ENCODE measurements at regions not wholly inside any gene's neighbourhood (a gene's known extent, or its start where the extent isn't known, plus 50 kb on each side); places are given as distances from the start of the nearest gene placed in this dataset.

- TF ChIP-seq POLR2AphosphoS5 (IDR thresholded peaks at IDR 0.05; ENCODE audit: low read depth, low read length) = no peak
- TF ChIP-seq POLR2A (IDR thresholded peaks at IDR 0.05; ENCODE audit: low read depth, low read length) = no peak
- FAIRE-seq (no peak), DNase-seq (ENCODE audit: insufficient read length) (no peak)
Observed at GRCh38 chr22:34161431-34162123, 241.3 kb upstream of the LARGE1 start.

- DNase-seq (ENCODE audit: insufficient read length) (no peak), FAIRE-seq (no peak)
- no peak for TF ChIP-seq TAF1 (IDR thresholded peaks at IDR 0.05; ENCODE audit: borderline replicate concordance, low read depth, low read length)
- TF ChIP-seq POLR2AphosphoS5 (IDR thresholded peaks at IDR 0.05; ENCODE audit: low read depth, low read length) = no peak
- TF ChIP-seq POLR2A (IDR thresholded peaks at IDR 0.05; ENCODE audit: low read depth, low read length) = no peak
Observed at GRCh38 chr22:34198976-34199375, 278.7 kb upstream of the LARGE1 start.

GRCh38 chr22:34210301-34210700, 290.0 kb upstream of the LARGE1 start:
- FAIRE-seq (no peak), DNase-seq (ENCODE audit: insufficient read length) (no peak)
- TF ChIP-seq TAF1 (IDR thresholded peaks at IDR 0.05; ENCODE audit: borderline replicate concordance, low read depth, low read length) (no peak), POLR2AphosphoS5 (IDR thresholded peaks at IDR 0.05; ENCODE audit: low read depth, low read length) (no peak)

GRCh38 chr22:34214372-34214771, 294.1 kb upstream of the LARGE1 start:
- TF ChIP-seq POLR2A (IDR thresholded peaks at IDR 0.05; ENCODE audit: low read depth, low read length) (no peak), TAF1 (IDR thresholded peaks at IDR 0.05; ENCODE audit: borderline replicate concordance, low read depth, low read length) (no peak), POLR2AphosphoS5 (IDR thresholded peaks at IDR 0.05; ENCODE audit: low read depth, low read length) (no peak)
- FAIRE-seq = no peak

GRCh38 chr22:34225278-34225677, 305.0 kb upstream of the LARGE1 start:
- DNase-seq (ENCODE audit: insufficient read length) (no peak), FAIRE-seq (no peak)
- TF ChIP-seq POLR2A (IDR thresholded peaks at IDR 0.05; ENCODE audit: low read depth, low read length) (no peak), POLR2AphosphoS5 (IDR thresholded peaks at IDR 0.05; ENCODE audit: low read depth, low read length) (no peak), TAF1 (IDR thresholded peaks at IDR 0.05; ENCODE audit: borderline replicate concordance, low read depth, low read length) (no peak)

More at GRCh38 chr22:34214372-34214771, 294.1 kb upstream of the LARGE1 start:
- no peak for DNase-seq (ENCODE audit: insufficient read length)

GRCh38 chr22:34236527-34236926, 316.3 kb upstream of the LARGE1 start:
- FAIRE-seq = no peak
- DNase-seq (ENCODE audit: insufficient read length) = no peak
- TF ChIP-seq POLR2A (IDR thresholded peaks at IDR 0.05; ENCODE audit: low read depth, low read length) = no peak
- TF ChIP-seq POLR2AphosphoS5 (IDR thresholded peaks at IDR 0.05; ENCODE audit: low read depth, low read length) = no peak
- no peak for TF ChIP-seq TAF1 (IDR thresholded peaks at IDR 0.05; ENCODE audit: borderline replicate concordance, low read depth, low read length)

- no peak for FAIRE-seq
- TF ChIP-seq POLR2A (IDR thresholded peaks at IDR 0.05; ENCODE audit: low read depth, low read length) = no peak
- DNase-seq (ENCODE audit: insufficient read length) = no peak
Observed at GRCh38 chr22:34239421-34239820, 319.1 kb upstream of the LARGE1 start.

- FAIRE-seq (no peak), DNase-seq (ENCODE audit: insufficient read length) (no peak)
- TF ChIP-seq POLR2AphosphoS5 (IDR thresholded peaks at IDR 0.05; ENCODE audit: low read depth, low read length) = no peak
- no peak for TF ChIP-seq TAF1 (IDR thresholded peaks at IDR 0.05; ENCODE audit: borderline replicate concordance, low read depth, low read length)
- TF ChIP-seq POLR2A (IDR thresholded peaks at IDR 0.05; ENCODE audit: low read depth, low read length) = no peak
Observed at GRCh38 chr22:34243023-34243422, 322.7 kb upstream of the LARGE1 start.

- no peak for FAIRE-seq
- TF ChIP-seq POLR2AphosphoS5 (IDR thresholded peaks at IDR 0.05; ENCODE audit: low read depth, low read length) (no peak), POLR2A (IDR thresholded peaks at IDR 0.05; ENCODE audit: low read depth, low read length) (no peak), TAF1 (IDR thresholded peaks at IDR 0.05; ENCODE audit: borderline replicate concordance, low read depth, low read length) (no peak)
- no peak for DNase-seq (ENCODE audit: insufficient read length)
Observed at GRCh38 chr22:34255042-34255441, 334.8 kb upstream of the LARGE1 start.

- FAIRE-seq (no peak), DNase-seq (ENCODE audit: insufficient read length) (no peak)
- TF ChIP-seq POLR2A (IDR thresholded peaks at IDR 0.05; ENCODE audit: low read depth, low read length) = no peak
- TF ChIP-seq TAF1 (IDR thresholded peaks at IDR 0.05; ENCODE audit: borderline replicate concordance, low read depth, low read length) = no peak
- no peak for TF ChIP-seq POLR2AphosphoS5 (IDR thresholded peaks at IDR 0.05; ENCODE audit: low read depth, low read length)
Observed at GRCh38 chr22:34278121-34278520, 357.8 kb upstream of the LARGE1 start.

- TF ChIP-seq POLR2A (IDR thresholded peaks at IDR 0.05; ENCODE audit: low read depth, low read length) (no peak), TAF1 (IDR thresholded peaks at IDR 0.05; ENCODE audit: borderline replicate concordance, low read depth, low read length) (no peak), POLR2AphosphoS5 (IDR thresholded peaks at IDR 0.05; ENCODE audit: low read depth, low read length) (no peak)
Observed at GRCh38 chr22:34281738-34282137, 361.5 kb upstream of the LARGE1 start.

GRCh38 chr22:34283844-34284243, 363.6 kb upstream of the LARGE1 start:
- no peak for DNase-seq (ENCODE audit: insufficient read length)

More at GRCh38 chr22:34281738-34282137, 361.5 kb upstream of the LARGE1 start:
- DNase-seq (ENCODE audit: insufficient read length) (no peak), FAIRE-seq (no peak)

More at GRCh38 chr22:34283844-34284243, 363.6 kb upstream of the LARGE1 start:
- TF ChIP-seq POLR2AphosphoS5 (IDR thresholded peaks at IDR 0.05; ENCODE audit: low read depth, low read length) = no peak
- TF ChIP-seq POLR2A (IDR thresholded peaks at IDR 0.05; ENCODE audit: low read depth, low read length) = no peak
- TF ChIP-seq TAF1 (IDR thresholded peaks at IDR 0.05; ENCODE audit: borderline replicate concordance, low read depth, low read length) = no peak
- FAIRE-seq = no peak

Measured in GM12892 (cell line).